Liver (tissue), 8 donors: ENCODE measurements at regions not wholly inside any gene's neighbourhood (a gene's known extent, or its start where the extent isn't known, plus 50 kb on each side); places are given as distances from the start of the nearest gene placed in this dataset.
A peak's percentile ranks its signal among the peaks of the same experiment; 100 is the strongest.

Experiments
- DNase-seq: peaks from one replicate; pipeline ENCODE4 v3.0.0-alpha.2; 2017; ENCODE audit warnings: low spot score
- H3K27ac ChIP-seq, 2 donors: one replicate each; pipeline ENCODE4 v1.7.0; 2013; ENCODE audit warnings: inconsistent platforms in 2 of 2, low read length in 2 of 2, control low read depth in 1 of 2, low read depth in 1 of 2, mild to moderate bottlenecking in 1 of 2
- H3K27me3 ChIP-seq, 4 donors: one replicate each; pipeline versions ENCODE4 v1.6.1 to v1.7.0; 2013; ENCODE audit warnings: low read length in 3 of 4, inconsistent platforms in 1 of 4, mild to moderate bottlenecking in 1 of 4, moderate library complexity in 1 of 4; ENCODE audit not compliant: control insufficient read depth in 4 of 4, insufficient read depth in 4 of 4
- H3K36me3 ChIP-seq, 4 donors: one replicate each; pipeline versions ENCODE4 v1.6.1 to v1.7.0; 2013; ENCODE audit warnings: low read length in 3 of 4, mild to moderate bottlenecking in 3 of 4, low read depth in 1 of 4, moderate library complexity in 1 of 4; ENCODE audit not compliant: control insufficient read depth in 4 of 4, insufficient read depth in 3 of 4
- H3K4me1 ChIP-seq, 4 donors: one replicate each; pipeline versions ENCODE4 v1.6.1 to v1.7.0; 2013; ENCODE audit warnings: low read length in 3 of 4, mild to moderate bottlenecking in 3 of 4, moderate library complexity in 1 of 4; ENCODE audit not compliant: control insufficient read depth in 4 of 4, insufficient read depth in 4 of 4
- H3K4me3 ChIP-seq, 3 donors: one replicate each; pipeline versions ENCODE4 v1.6.1 to v1.7.0; 2013; ENCODE audit warnings: low read length in 3 of 3, control low read depth in 1 of 3, low read depth in 1 of 3, mild to moderate bottlenecking in 1 of 3
- H3K9ac ChIP-seq, 2 donors: one replicate each; pipeline ENCODE4 v1.7.0; 2013; ENCODE audit warnings: low read length in 2 of 2, mild to moderate bottlenecking in 2 of 2, moderate library complexity in 2 of 2, control low read depth in 1 of 2, low read depth in 1 of 2
- H3K9me3 ChIP-seq, 4 donors: one replicate each; pipeline versions ENCODE4 v1.6.1 to v1.7.0; 2013; ENCODE audit warnings: low read length in 3 of 4; ENCODE audit not compliant: control insufficient read depth in 4 of 4
- EGR1 ChIP-seq, 2 donors: IDR thresholded peaks; 2 replicates each; pipeline ENCODE4 v1.6.1; 2016 to 2018; ENCODE audit warnings: antibody characterized with exemption in 2 of 2, low read depth in 2 of 2
- FOXA1 ChIP-seq: IDR thresholded peaks from 2 replicates; pipeline ENCODE4 v1.6.1; 2016; ENCODE audit warnings: antibody characterized with exemption
- FOXA2 ChIP-seq: IDR thresholded peaks from 2 replicates; pipeline ENCODE4 v1.6.1; 2016; ENCODE audit warnings: antibody characterized with exemption
- GABPA ChIP-seq, 2 donors: IDR thresholded peaks in 1 of 2; conservative IDR thresholded peaks in 1 of 2; 2 replicates each; pipeline ENCODE4 v1.6.1; 2016; ENCODE audit warnings: antibody characterized with exemption in 2 of 2, mild to moderate bottlenecking in 1 of 2, moderate library complexity in 1 of 2
- HNF4A ChIP-seq, 2 donors: conservative IDR thresholded peaks; 2 replicates each; pipeline ENCODE4 v1.6.1; 2016; ENCODE audit warnings: antibody characterized with exemption in 2 of 2, mild to moderate bottlenecking in 2 of 2
- HNF4G ChIP-seq: IDR thresholded peaks from 2 replicates; pipeline ENCODE4 v1.6.1; 2016; ENCODE audit warnings: antibody characterized with exemption
- JUND ChIP-seq, 2 donors: IDR thresholded peaks; 2 replicates each; pipeline ENCODE4 v1.6.1; 2016; ENCODE audit warnings: antibody characterized with exemption in 2 of 2
- NR2F2 ChIP-seq: IDR thresholded peaks from 2 replicates; pipeline ENCODE4 v1.6.1; 2016; ENCODE audit warnings: antibody characterized with exemption
- RAD21 ChIP-seq, 2 donors: IDR thresholded peaks; 2 replicates each; pipeline ENCODE4 v1.6.1; 2016; ENCODE audit warnings: antibody characterized with exemption in 2 of 2, mild to moderate bottlenecking in 2 of 2
- RXRA ChIP-seq, 2 donors: IDR thresholded peaks; 2 replicates each; pipeline ENCODE4 v1.6.1; 2017 to 2018; ENCODE audit warnings: antibody characterized with exemption in 2 of 2, mild to moderate bottlenecking in 1 of 2
- SP1 ChIP-seq: IDR thresholded peaks from 2 replicates; pipeline ENCODE4 v1.6.1; 2018; ENCODE audit warnings: antibody characterized with exemption, mild to moderate bottlenecking
- TAF1 ChIP-seq: conservative IDR thresholded peaks from 2 replicates; pipeline ENCODE4 v1.6.1; 2016; ENCODE audit warnings: antibody characterized with exemption, mild to moderate bottlenecking
- YY1 ChIP-seq: IDR thresholded peaks from 2 replicates; pipeline ENCODE4 v1.6.1; 2016; ENCODE audit warnings: antibody characterized with exemption, mild to moderate bottlenecking
- WGBS: extraction: QIAGEN DNeasy Blood & Tissue Kit; methylation state at CpG from one replicate; pipeline ENCODE4 v1.1.7; 2013; 5-methylcytosine and 5-hydroxymethylcytosine counted together
- TF ChIP-seq, protein P1 (sequence below): IDR thresholded peaks from 2 replicates; pipeline ENCODE4 v1.6.1; 2016; ENCODE audit warnings: antibody characterized with exemption
- TF ChIP-seq, protein P2 (sequence below): IDR thresholded peaks from 2 replicates; pipeline ENCODE4 v1.6.1; 2016; ENCODE audit warnings: antibody characterized with exemption
- TF ChIP-seq, protein P3 (sequence below): IDR thresholded peaks from 2 replicates; pipeline ENCODE4 v1.6.1; 2016; ENCODE audit warnings: antibody characterized with exemption, mild to moderate bottlenecking
- TF ChIP-seq, protein P4 (sequence below): IDR thresholded peaks from 2 replicates; pipeline ENCODE4 v1.6.1; 2016; ENCODE audit warnings: antibody characterized with exemption
- TF ChIP-seq, protein P5 (sequence below): fragments of 150-350 bp; IDR thresholded peaks from 2 replicates; pipeline ENCODE4 v1.5.1; 2017; ENCODE audit warnings: improper control_type of control experiment, low read depth, low read length; ENCODE audit not compliant: missing input control
- donor health status: healthy.
- donor health status: healthy.
- donor health status: healthy.
- donor health status: healthy.
- donor health status: healthy.

DNA sequence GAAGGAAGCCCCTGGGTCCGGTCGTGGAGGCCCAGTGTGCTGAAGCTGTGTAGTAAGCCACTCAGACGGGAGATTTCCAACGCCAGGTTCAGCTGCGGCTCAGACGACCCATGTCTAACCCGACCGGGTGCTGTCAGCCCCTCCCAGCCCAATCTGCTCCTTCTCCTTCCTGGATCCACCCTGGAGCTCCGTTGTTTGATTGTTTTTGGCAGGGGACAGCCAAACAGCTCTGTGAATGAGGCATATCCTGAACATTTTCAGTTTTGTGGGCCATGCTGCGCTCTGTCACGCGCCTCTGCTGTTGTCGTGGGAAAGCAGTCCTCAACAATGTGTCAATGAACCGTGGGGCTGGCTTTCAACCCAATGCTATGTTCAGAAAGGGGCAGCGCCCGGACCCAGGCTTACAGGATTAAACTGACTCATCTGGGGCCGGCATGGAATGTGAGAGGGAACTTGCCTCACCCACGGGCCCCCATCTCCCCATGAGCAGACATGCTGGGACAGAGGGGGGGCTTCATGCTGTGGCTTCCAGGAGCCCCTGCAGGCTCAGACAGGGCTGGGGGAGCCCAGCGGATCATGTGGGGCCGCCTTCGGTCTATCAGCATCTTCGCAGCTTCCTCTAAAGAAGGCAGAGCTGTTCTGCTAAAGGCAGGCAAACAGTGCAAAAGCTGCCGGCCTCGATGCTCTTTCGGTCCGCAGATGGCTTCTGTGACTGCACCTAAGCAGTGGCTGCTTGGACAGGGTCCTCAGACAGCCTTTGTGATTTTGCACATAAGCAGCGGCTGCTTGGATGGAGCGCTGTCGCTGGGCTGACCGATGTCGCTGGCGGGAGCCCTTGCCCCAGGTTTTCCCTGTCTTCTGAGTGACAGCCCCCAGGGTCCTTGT, 101.7 kb downstream of the RIPK4 start:
- TF ChIP-seq RXRA (IDR thresholded peaks at IDR 0.05), result peak; percentile 6 to 43
- TF ChIP-seq, protein P1, sequence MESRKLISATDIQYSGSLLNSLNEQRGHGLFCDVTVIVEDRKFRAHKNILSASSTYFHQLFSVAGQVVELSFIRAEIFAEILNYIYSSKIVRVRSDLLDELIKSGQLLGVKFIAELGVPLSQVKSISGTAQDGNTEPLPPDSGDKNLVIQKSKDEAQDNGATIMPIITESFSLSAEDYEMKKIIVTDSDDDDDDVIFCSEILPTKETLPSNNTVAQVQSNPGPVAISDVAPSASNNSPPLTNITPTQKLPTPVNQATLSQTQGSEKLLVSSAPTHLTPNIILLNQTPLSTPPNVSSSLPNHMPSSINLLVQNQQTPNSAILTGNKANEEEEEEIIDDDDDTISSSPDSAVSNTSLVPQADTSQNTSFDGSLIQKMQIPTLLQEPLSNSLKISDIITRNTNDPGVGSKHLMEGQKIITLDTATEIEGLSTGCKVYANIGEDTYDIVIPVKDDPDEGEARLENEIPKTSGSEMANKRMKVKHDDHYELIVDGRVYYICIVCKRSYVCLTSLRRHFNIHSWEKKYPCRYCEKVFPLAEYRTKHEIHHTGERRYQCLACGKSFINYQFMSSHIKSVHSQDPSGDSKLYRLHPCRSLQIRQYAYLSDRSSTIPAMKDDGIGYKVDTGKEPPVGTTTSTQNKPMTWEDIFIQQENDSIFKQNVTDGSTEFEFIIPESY, result no peak
- H3K27me3 ChIP-seq, result no peaks in the 10 kb centered on the region
- peak overlapping the region in 1 of 2 donors; percentile 40 for H3K27ac ChIP-seq
- H3K36me3 ChIP-seq, result no peaks in the 10 kb centered on the region
- no peak overlapping the region for H3K4me3 ChIP-seq
- H3K9ac ChIP-seq, result no peak overlapping the region
- H3K9me3 ChIP-seq, result no peaks in the 10 kb centered on the region
- DNase-seq, result no peak
- WGBS, result 78% methylated on average over 32 of the region's 32 CpGs
- H3K4me1 ChIP-seq, result peaks cover 0 to 2% (median 1%) of the 10 kb centered on the region in 4 donors

DNA sequence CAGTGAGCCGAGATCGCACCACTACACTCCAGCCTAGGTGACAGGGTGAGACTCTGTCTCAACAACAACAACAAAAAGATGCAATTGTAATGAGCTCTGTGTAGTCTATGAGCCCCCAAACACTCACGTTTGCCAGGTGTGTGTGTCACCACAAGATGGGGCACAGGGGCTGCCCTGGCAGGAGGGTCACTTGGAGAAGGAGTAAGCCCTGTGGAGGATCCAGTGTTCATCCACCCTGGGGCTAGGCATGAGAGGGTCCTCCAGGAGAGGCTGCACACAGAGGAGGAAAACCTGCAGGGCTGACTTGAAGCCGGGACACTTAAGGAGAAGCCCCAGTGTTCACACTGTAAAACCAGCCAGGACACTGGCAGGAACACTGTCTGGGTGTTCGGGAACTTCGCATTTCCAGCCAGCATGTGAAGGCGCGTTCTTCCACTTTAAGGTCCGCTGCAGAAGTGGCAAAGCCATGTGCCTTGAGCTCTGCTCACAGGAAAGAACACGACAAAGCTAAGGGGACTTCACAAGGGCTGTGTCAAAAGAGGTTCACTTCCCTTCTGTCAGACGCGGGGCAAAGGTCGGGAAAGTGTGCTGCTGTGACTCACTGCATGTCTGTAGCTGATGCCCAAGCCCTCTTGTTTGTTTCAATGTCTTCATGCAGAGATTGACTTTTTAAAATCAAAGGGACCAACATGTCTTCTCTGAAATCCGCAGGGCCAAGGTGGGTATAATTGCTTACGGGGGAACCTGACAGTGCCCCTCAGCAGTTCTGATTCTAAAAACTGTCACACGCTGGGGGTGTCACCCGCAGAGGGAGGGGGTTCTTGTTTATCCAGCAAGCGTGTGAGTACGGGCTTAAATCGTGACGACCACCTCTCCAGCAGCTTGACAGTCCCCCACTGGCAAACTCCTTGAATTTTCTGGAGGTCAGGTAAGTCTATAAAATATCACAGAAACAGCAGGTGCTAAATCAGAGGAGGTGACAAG, 102.8 kb downstream of the RIPK4 start:
- Histone ChIP-seq H3K27ac (no peak overlapping the region), H3K27me3 (no peaks in the 10 kb centered on the region), H3K9me3 (no peaks in the 10 kb centered on the region), H3K36me3 (no peaks in the 10 kb centered on the region), H3K4me1 (peaks cover 0 to 2% (median 1%) of the 10 kb centered on the region in 4 donors), H3K9ac (no peak overlapping the region), H3K4me3 (no peak overlapping the region)
- 63% methylated on average over 21 of the region's 21 CpGs for WGBS
- TF ChIP-seq EGR1 (IDR thresholded peaks at IDR 0.05; ENCODE audit: low read depth in 2 of 2) (no peak), HNF4A (conservative IDR thresholded peaks at IDR 0.05) (peak; percentile 66 to 75), FOXA1 (no peak), RXRA (IDR thresholded peaks at IDR 0.05) (peak in 1 of 2 donors; percentile 32), NR2F2 (no peak), RAD21 (IDR thresholded peaks at IDR 0.05) (peak in 1 of 2 donors; percentile 63), GABPA (IDR thresholded peaks at IDR 0.05 in 1 of 2, conservative IDR thresholded peaks at IDR 0.05 in 1 of 2) (no peak), TAF1 (no peak), SP1 (peak; percentile 71), YY1 (no peak), FOXA2 (no peak), HNF4G (no peak), JUND (IDR thresholded peaks at IDR 0.05) (peak; percentile 73 to 76)
- TF ChIP-seq, protein P2, sequence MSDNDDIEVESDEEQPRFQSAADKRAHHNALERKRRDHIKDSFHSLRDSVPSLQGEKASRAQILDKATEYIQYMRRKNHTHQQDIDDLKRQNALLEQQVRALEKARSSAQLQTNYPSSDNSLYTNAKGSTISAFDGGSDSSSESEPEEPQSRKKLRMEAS, result peak; percentile 30
- TF ChIP-seq, protein P3, sequence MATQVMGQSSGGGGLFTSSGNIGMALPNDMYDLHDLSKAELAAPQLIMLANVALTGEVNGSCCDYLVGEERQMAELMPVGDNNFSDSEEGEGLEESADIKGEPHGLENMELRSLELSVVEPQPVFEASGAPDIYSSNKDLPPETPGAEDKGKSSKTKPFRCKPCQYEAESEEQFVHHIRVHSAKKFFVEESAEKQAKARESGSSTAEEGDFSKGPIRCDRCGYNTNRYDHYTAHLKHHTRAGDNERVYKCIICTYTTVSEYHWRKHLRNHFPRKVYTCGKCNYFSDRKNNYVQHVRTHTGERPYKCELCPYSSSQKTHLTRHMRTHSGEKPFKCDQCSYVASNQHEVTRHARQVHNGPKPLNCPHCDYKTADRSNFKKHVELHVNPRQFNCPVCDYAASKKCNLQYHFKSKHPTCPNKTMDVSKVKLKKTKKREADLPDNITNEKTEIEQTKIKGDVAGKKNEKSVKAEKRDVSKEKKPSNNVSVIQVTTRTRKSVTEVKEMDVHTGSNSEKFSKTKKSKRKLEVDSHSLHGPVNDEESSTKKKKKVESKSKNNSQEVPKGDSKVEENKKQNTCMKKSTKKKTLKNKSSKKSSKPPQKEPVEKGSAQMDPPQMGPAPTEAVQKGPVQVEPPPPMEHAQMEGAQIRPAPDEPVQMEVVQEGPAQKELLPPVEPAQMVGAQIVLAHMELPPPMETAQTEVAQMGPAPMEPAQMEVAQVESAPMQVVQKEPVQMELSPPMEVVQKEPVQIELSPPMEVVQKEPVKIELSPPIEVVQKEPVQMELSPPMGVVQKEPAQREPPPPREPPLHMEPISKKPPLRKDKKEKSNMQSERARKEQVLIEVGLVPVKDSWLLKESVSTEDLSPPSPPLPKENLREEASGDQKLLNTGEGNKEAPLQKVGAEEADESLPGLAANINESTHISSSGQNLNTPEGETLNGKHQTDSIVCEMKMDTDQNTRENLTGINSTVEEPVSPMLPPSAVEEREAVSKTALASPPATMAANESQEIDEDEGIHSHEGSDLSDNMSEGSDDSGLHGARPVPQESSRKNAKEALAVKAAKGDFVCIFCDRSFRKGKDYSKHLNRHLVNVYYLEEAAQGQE, result no peak
- TF ChIP-seq, protein P1, result no peak
- TF ChIP-seq, protein P4, sequence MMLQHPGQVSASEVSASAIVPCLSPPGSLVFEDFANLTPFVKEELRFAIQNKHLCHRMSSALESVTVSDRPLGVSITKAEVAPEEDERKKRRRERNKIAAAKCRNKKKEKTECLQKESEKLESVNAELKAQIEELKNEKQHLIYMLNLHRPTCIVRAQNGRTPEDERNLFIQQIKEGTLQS, result peak; percentile 18
- TF ChIP-seq, protein P5, sequence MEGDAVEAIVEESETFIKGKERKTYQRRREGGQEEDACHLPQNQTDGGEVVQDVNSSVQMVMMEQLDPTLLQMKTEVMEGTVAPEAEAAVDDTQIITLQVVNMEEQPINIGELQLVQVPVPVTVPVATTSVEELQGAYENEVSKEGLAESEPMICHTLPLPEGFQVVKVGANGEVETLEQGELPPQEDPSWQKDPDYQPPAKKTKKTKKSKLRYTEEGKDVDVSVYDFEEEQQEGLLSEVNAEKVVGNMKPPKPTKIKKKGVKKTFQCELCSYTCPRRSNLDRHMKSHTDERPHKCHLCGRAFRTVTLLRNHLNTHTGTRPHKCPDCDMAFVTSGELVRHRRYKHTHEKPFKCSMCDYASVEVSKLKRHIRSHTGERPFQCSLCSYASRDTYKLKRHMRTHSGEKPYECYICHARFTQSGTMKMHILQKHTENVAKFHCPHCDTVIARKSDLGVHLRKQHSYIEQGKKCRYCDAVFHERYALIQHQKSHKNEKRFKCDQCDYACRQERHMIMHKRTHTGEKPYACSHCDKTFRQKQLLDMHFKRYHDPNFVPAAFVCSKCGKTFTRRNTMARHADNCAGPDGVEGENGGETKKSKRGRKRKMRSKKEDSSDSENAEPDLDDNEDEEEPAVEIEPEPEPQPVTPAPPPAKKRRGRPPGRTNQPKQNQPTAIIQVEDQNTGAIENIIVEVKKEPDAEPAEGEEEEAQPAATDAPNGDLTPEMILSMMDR, result no peak
- DNase-seq, result no peak
